H1 (cell line): ENCODE measurements at regions not wholly inside any gene's neighbourhood (a gene's known extent, or its start where the extent isn't known, plus 50 kb on each side); places are given as distances from the start of the nearest gene placed in this dataset.

Source experiments
- CTCF ChIA-PET: fragments of 300-600 bp; sonication (Branson Sonifier 250); formaldehyde crosslinking; loops from one replicate; lab custom pipeline; 2021; ENCODE audit not compliant: partially characterized antibody; lab: Charles Lee
- POLR2A ChIA-PET: fragments of 300-600 bp; sonication (Branson Sonifier 250); formaldehyde crosslinking; loops from one replicate; lab custom pipeline; 2021; ENCODE audit warnings: inconsistent platforms; ENCODE audit not compliant: partially characterized antibody; lab: Charles Lee
- DNase-seq, 2 experiments: peaks; one replicate each; pipeline versions ENCODE4 v3.0.0 to v3.0.0-alpha.2; 2010 to 2022; ENCODE audit warnings: low spot score in 2 of 2, low read depth in 1 of 2, mixed read lengths in 1 of 2
- FAIRE-seq: peaks from 2 replicates; lab custom pipeline; 2011; peaks lifted over from hg19 to GRCh38; lab: Jason Lieb, UNC
- H2AFZ ChIP-seq: 2 replicates; pipeline ENCODE4 v1.8.1; 2012; ENCODE audit warnings: low read length, inconsistent platforms
- H2AK5ac ChIP-seq: 2 replicates; pipeline ENCODE4 v1.6.1; 2013; ENCODE audit warnings: low read depth, low read length
- H2BK120ac ChIP-seq: replicated peaks from 2 replicates; pipeline ENCODE3; 2013; ENCODE audit warnings: low read depth, low read length, inconsistent platforms
- H2BK12ac ChIP-seq: 2 replicates; pipeline ENCODE4 v1.6.1; 2013; ENCODE audit warnings: low read depth, low read length
- H2BK15ac ChIP-seq: 2 replicates; pipeline ENCODE4 v1.6.1; 2013; ENCODE audit warnings: low read length
- H2BK20ac ChIP-seq: 2 replicates; pipeline ENCODE4 v1.6.1; 2013; ENCODE audit warnings: low read length
- H2BK5ac ChIP-seq: 2 replicates; pipeline ENCODE4 v1.6.1; 2013; ENCODE audit warnings: low read depth, low read length
- H3K14ac ChIP-seq: 2 replicates; pipeline ENCODE4 v1.6.1; 2013; ENCODE audit warnings: inconsistent platforms; ENCODE audit not compliant: insufficient read length
- H3K18ac ChIP-seq: 2 replicates; pipeline ENCODE4 v1.6.1; 2013; ENCODE audit warnings: low read length; ENCODE audit errors: extremely low read depth
- H3K23ac ChIP-seq: 2 replicates; pipeline ENCODE4 v1.6.1; 2013; ENCODE audit warnings: inconsistent platforms; ENCODE audit not compliant: insufficient read length
- H3K23me2 ChIP-seq: 2 replicates; pipeline ENCODE4 v1.6.1; 2013; ENCODE audit warnings: low read depth, low read length
- H3K27ac ChIP-seq: 2 replicates; pipeline ENCODE4 v1.6.1; 2011; ENCODE audit warnings: low read depth, low read length, inconsistent platforms
- H3K27me3 ChIP-seq, 4 experiments: replicated peaks in 1 of 4; 1 replicate in 1 of 4; 2 replicates in 3 of 4; pipeline versions ENCODE4 v1.6.1 to v1.8.1; 2011 to 2013; ENCODE audit warnings: low read length in 3 of 4, mild to moderate bottlenecking in 3 of 4, inconsistent platforms in 2 of 4, mixed read lengths in 2 of 4, moderate library complexity in 1 of 4; ENCODE audit not compliant: control insufficient read depth in 3 of 4, insufficient read depth in 3 of 4; ENCODE audit errors: extremely low read depth in 1 of 4
- H3K36me3 ChIP-seq, 4 experiments: 2 replicates each; pipeline versions ENCODE4 v1.6.1 to v1.8.1; 2011 to 2013; ENCODE audit warnings: mild to moderate bottlenecking in 4 of 4, low read length in 3 of 4, moderate library complexity in 2 of 4, control low read depth in 1 of 4, inconsistent platforms in 1 of 4; ENCODE audit not compliant: insufficient read depth in 4 of 4, control insufficient read depth in 2 of 4
- H3K4ac ChIP-seq: replicated peaks from 2 replicates; pipeline ENCODE3; 2013; ENCODE audit warnings: low read length, low read depth, mixed read lengths, inconsistent platforms; ENCODE audit not compliant: insufficient read length
- H3K4me1 ChIP-seq, 4 experiments: replicated peaks in 1 of 4; 1 replicate in 1 of 4; 2 replicates in 3 of 4; pipeline versions ENCODE4 v1.6.1 to v1.8.1; 2011 to 2013; ENCODE audit warnings: low read length in 3 of 4, inconsistent platforms in 2 of 4, mixed read lengths in 1 of 4; ENCODE audit not compliant: insufficient read depth in 4 of 4, control insufficient read depth in 3 of 4
- H3K4me2 ChIP-seq, 2 experiments: 2 replicates each; pipeline versions ENCODE4 v1.6.1 to v1.8.1; 2011 to 2013; ENCODE audit warnings: low read depth in 2 of 2, low read length in 2 of 2, control low read depth in 1 of 2, inconsistent platforms in 1 of 2, mild to moderate bottlenecking in 1 of 2; ENCODE audit not compliant: insufficient read depth in 1 of 2
- H3K4me3 ChIP-seq, 4 experiments: fragments of 200-600, 300-600 bp in 1 of 4; sonication (generic), shearing (Covaris generic), sonication (Bioruptor Twin) in 1 of 4; 2 replicates each; pipeline versions ENCODE4 v1.5.1 to v1.8.1; 2011 to 2016; ENCODE audit warnings: low read length in 4 of 4, low read depth in 3 of 4, control low read depth in 2 of 4, inconsistent platforms in 2 of 4, mild to moderate bottlenecking in 2 of 4, mixed read lengths in 1 of 4, moderate library complexity in 1 of 4; ENCODE audit not compliant: insufficient read depth in 2 of 4; ENCODE audit errors: extremely low read depth in 1 of 4
- H3K56ac ChIP-seq: replicated peaks from 2 replicates; pipeline ENCODE3; 2013; ENCODE audit warnings: low read depth, mild to moderate bottlenecking, mixed read lengths, low read length, inconsistent platforms; ENCODE audit not compliant: insufficient read length
- H3K79me1 ChIP-seq: 2 replicates; pipeline ENCODE4 v1.6.1; 2013; ENCODE audit warnings: low read depth, low read length, control low read depth
- H3K79me2 ChIP-seq, 2 experiments: 2 replicates each; pipeline versions ENCODE4 v1.6.1 to v1.8.1; 2012 to 2013; ENCODE audit warnings: low read length in 2 of 2, mild to moderate bottlenecking in 2 of 2, inconsistent platforms in 1 of 2; ENCODE audit not compliant: insufficient read depth in 2 of 2, control insufficient read depth in 1 of 2
- H3K9ac ChIP-seq, 4 experiments: replicated peaks in 1 of 4; 1 replicate in 1 of 4; 2 replicates in 3 of 4; pipeline versions ENCODE4 v1.6.1 to v1.8.1; 2011 to 2013; ENCODE audit warnings: low read depth in 3 of 4, low read length in 3 of 4, control low read depth in 2 of 4, mild to moderate bottlenecking in 2 of 4, moderate library complexity in 2 of 4, inconsistent platforms in 1 of 4; ENCODE audit errors: extremely low read depth in 1 of 4
- H3K9me3 ChIP-seq, 2 experiments: 2 replicates each; pipeline versions ENCODE4 v1.6.1 to v1.8.1; 2012 to 2013; ENCODE audit warnings: mild to moderate bottlenecking in 2 of 2, moderate library complexity in 2 of 2, control low read depth in 1 of 2, inconsistent platforms in 1 of 2, low read depth in 1 of 2, low read length in 1 of 2, mixed read lengths in 1 of 2; ENCODE audit not compliant: insufficient read depth in 2 of 2
- H4K20me1 ChIP-seq, 2 experiments: replicated peaks in 1 of 2; 2 replicates each; pipeline versions ENCODE3 to v1.8.1; 2011 to 2013; ENCODE audit warnings: inconsistent platforms in 2 of 2, low read length in 2 of 2, mild to moderate bottlenecking in 1 of 2; ENCODE audit not compliant: insufficient read depth in 2 of 2, control insufficient read depth in 1 of 2
- H4K5ac ChIP-seq: 2 replicates; pipeline ENCODE4 v1.6.1; 2013; ENCODE audit warnings: low read length, low read depth, mixed read lengths, inconsistent platforms; ENCODE audit not compliant: insufficient read length
- H4K8ac ChIP-seq: 2 replicates; pipeline ENCODE4 v1.8.0; 2013; ENCODE audit warnings: mild to moderate bottlenecking, moderate library complexity, low read length, inconsistent platforms; ENCODE audit not compliant: insufficient read depth; ENCODE audit errors: extremely low read depth
- H4K91ac ChIP-seq: replicated peaks from 2 replicates; pipeline ENCODE3; 2013; ENCODE audit warnings: low read length, mixed read lengths, inconsistent platforms; ENCODE audit not compliant: insufficient read length
- ASH2L ChIP-seq: fragments of 200-600, 300-600 bp; sonication (generic); IDR thresholded peaks from one replicate; pipeline ENCODE4 v1.7.1; 2017; ENCODE audit warnings: low read length
- BRCA1 ChIP-seq: IDR thresholded peaks from 2 replicates; pipeline ENCODE4 v1.6.1; 2012; ENCODE audit warnings: low read depth, low read length, improper control_type of control experiment
- HDAC2 ChIP-seq, 2 experiments: fragments of 300-600 bp in 1 of 2; sonication (generic) in 1 of 2; IDR thresholded peaks; 2 replicates each; pipeline ENCODE4 v1.6.1; 2011 to 2012; ENCODE audit warnings: low read depth in 2 of 2, low read length in 2 of 2, mild to moderate bottlenecking in 2 of 2, moderate library complexity in 2 of 2, borderline replicate concordance in 1 of 2, inconsistent platforms in 1 of 2
- MAFK ChIP-seq: IDR thresholded peaks from 2 replicates; pipeline ENCODE4 v1.6.1; 2012; ENCODE audit warnings: low read depth, mild to moderate bottlenecking, improper control_type of control experiment, low read length
- RBBP5 ChIP-seq: IDR thresholded peaks from 2 replicates; pipeline ENCODE4 v1.7.1; 2012; ENCODE audit warnings: low read depth, mild to moderate bottlenecking, inconsistent platforms, low read length, moderate library complexity, borderline replicate concordance
- RNF2 ChIP-seq: fragments of 200-900, 300-1000 bp; sonication (generic); IDR thresholded peaks from 2 replicates; pipeline ENCODE4 v1.7.1; 2016; ENCODE audit warnings: borderline replicate concordance, low read depth, mild to moderate bottlenecking, antibody characterized with exemption, low read length; ENCODE audit not compliant: poor library complexity, severe bottlenecking; ENCODE audit errors: missing control alignments
- RXRA ChIP-seq: IDR thresholded peaks from 2 replicates; pipeline ENCODE4 v1.6.1; 2011; ENCODE audit warnings: low read depth, mild to moderate bottlenecking, low read length, moderate library complexity; ENCODE audit not compliant: insufficient read depth
- SAP30 ChIP-seq: fragments of 300-600 bp; sonication (generic); IDR thresholded peaks from 2 replicates; pipeline ENCODE4 v1.7.1; 2012; ENCODE audit warnings: low read length, moderate library complexity, mild to moderate bottlenecking, inconsistent platforms; ENCODE audit not compliant: insufficient read depth, insufficient replicate concordance
- SIX5 ChIP-seq: IDR thresholded peaks from 2 replicates; pipeline ENCODE4 v1.6.1; 2011; ENCODE audit warnings: mild to moderate bottlenecking, low read depth, low read length
- SP1 ChIP-seq: IDR thresholded peaks from 2 replicates; pipeline ENCODE4 v1.6.1; 2011; ENCODE audit warnings: low read depth, low read length
- SUZ12 ChIP-seq: fragments of 200-600 bp; sonication (generic); IDR thresholded peaks from 2 replicates; pipeline ENCODE4 v1.6.1; 2012; ENCODE audit warnings: mild to moderate bottlenecking, inconsistent platforms, low read length, moderate library complexity, mixed read lengths
- TAF7 ChIP-seq: optimal IDR thresholded peaks from 2 replicates; pipeline ENCODE3; 2011; ENCODE audit warnings: low read depth, mild to moderate bottlenecking, inconsistent platforms, low read length, moderate library complexity, borderline replicate concordance
- TEAD4 ChIP-seq: IDR thresholded peaks from 2 replicates; pipeline ENCODE4 v1.6.1; 2012; ENCODE audit warnings: low read depth, low read length, inconsistent platforms, mixed read lengths
- WGBS, 2 experiments: shearing (Covaris generic) in 1 of 2; methylation state at CpG; one replicate each; pipeline versions ENCODE4 v1.1.6 to v1.1.7; 2013 to 2015; ENCODE audit warnings: low lambda C conversion rate in 2 of 2, mixed read lengths in 2 of 2, inconsistent platforms in 1 of 2, low coverage in 1 of 2, missing lambda C conversion rate in 1 of 2; ENCODE audit not compliant: insufficient replicate concordance in 2 of 2, insufficient coverage in 1 of 2, insufficient read length in 1 of 2; ENCODE audit errors: extremely low coverage in 1 of 2, missing lambda C conversion rate in 1 of 2; 5-methylcytosine and 5-hydroxymethylcytosine counted together
- TF ChIP-seq, protein P1 (sequence below): IDR thresholded peaks from 2 replicates; pipeline ENCODE4 v1.6.1; 2012; ENCODE audit warnings: inconsistent platforms

- no peak overlapping the region for H3K4me3 ChIP-seq
- H3K4ac ChIP-seq, result no peak overlapping the region
- ChIA-PET POLR2A (no interaction called here), CTCF (interaction anchor here (0.9 to 4.0 kb wide), 3 partner anchors 12 to 183 kb away, joined by 3 to 13 read pairs (median 6); no protein-coding TSS in a partner anchor)
- H3K18ac ChIP-seq, result no peak overlapping the region
- H3K79me2 ChIP-seq, result no peaks in the 10 kb centered on the region
- no peak overlapping the region for H2AK5ac ChIP-seq
- H2BK15ac ChIP-seq, result no peak overlapping the region
- H3K4me1 ChIP-seq, result no peaks in the 10 kb centered on the region
- no peak overlapping the region for H3K56ac ChIP-seq
- DNase-seq (no peak), FAIRE-seq (no peak)
- no peak overlapping the region for H4K91ac ChIP-seq
- H3K23me2 ChIP-seq, result no peaks in the 10 kb centered on the region
- no peak overlapping the region for H3K27ac ChIP-seq
- no peaks in the 10 kb centered on the region for H4K20me1 ChIP-seq
- H3K23ac ChIP-seq, result no peak overlapping the region
- H3K4me2 ChIP-seq, result no peak overlapping the region
- H3K9ac ChIP-seq, result no peak overlapping the region
- no peak overlapping the region for H4K5ac ChIP-seq
- H4K8ac ChIP-seq, result no peak overlapping the region
- no peak overlapping the region for H2AFZ ChIP-seq
- no peak overlapping the region for H2BK20ac ChIP-seq
- no peaks in the 10 kb centered on the region for H3K27me3 ChIP-seq
- H2BK5ac ChIP-seq, result no peak overlapping the region
- 80% methylated on average over 1 of the region's 1 CpG; no CpG with 5 or more reads in 1 of the 2 experiments for WGBS, 2 experiments
- H3K9me3 ChIP-seq, result no peaks in the 10 kb centered on the region
- H2BK120ac ChIP-seq, result no peak overlapping the region
- no peak overlapping the region for H3K14ac ChIP-seq
- no peaks in the 10 kb centered on the region for H3K36me3 ChIP-seq
- no peaks in the 10 kb centered on the region for H3K79me1 ChIP-seq
- no peak overlapping the region for H2BK12ac ChIP-seq
- TF ChIP-seq, protein P1, sequence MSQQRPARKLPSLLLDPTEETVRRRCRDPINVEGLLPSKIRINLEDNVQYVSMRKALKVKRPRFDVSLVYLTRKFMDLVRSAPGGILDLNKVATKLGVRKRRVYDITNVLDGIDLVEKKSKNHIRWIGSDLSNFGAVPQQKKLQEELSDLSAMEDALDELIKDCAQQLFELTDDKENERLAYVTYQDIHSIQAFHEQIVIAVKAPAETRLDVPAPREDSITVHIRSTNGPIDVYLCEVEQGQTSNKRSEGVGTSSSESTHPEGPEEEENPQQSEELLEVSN, result no peak
- TF ChIP-seq SUZ12, result no peak
- no peak for TF ChIP-seq TEAD4
- TF ChIP-seq RXRA, result no peak
- no peak for TF ChIP-seq TAF7
- TF ChIP-seq SP1, result no peak
- TF ChIP-seq RNF2, result no peak
- no peak for TF ChIP-seq BRCA1
- no peak for TF ChIP-seq ASH2L
- no peak for TF ChIP-seq HDAC2 (IDR thresholded peaks at IDR 0.05; ENCODE audit: borderline replicate concordance in 1 of 2, low read depth in 2 of 2, low read length in 2 of 2)
- no peak for TF ChIP-seq SIX5
- no peak for TF ChIP-seq MAFK
- no peak for TF ChIP-seq SAP30
- TF ChIP-seq RBBP5, result no peak
Observed at GRCh38 chr9:107386396-107386795, 103.2 kb downstream of the KLF4 start.
